ENCODE measurements at regions not wholly inside any gene's neighbourhood (a gene's known extent, or its start where the extent isn't known, plus 50 kb on each side); places are given as distances from the start of the nearest gene placed in this dataset.

DNA sequence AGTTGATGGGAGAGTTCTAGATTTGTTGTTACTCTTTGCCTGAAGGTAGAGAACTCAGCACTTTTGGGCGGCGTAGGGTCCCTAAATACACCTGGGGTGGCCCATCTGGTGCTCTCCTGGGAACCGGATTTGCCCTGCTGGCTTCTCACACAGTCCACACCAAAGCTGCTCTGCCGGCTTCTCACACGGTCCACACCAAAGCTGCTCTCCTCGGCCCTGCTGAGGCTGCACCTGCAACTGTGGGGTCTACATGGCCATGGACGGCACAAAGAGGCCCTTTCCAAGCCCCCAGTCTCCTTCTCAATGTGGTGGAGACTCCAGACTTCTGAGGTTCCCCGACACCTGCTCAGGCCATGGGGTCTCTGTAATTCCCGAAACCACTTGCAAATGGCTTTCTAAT is 124.8 kb upstream of the GPC1 start:
- ATAC-seq (replicated peaks; ENCODE audit: extremely low read depth, poor library complexity, severe bottlenecking): no peak
- no peaks in the 10 kb centered on the region for H3K4me1 Mint-ChIP-seq
- H3K27ac Mint-ChIP-seq (ENCODE audit: low read depth): no peak overlapping the region
- DNase-seq (ENCODE audit: low spot score in 2 of 2): no peak
- peaks cover 10% of the 10 kb centered on the region for H3K27me3 Mint-ChIP-seq
- no peaks in the 10 kb centered on the region for H3K36me3 Mint-ChIP-seq (ENCODE audit: insufficient read depth)
- no peak overlapping the region for H3K4me3 Mint-ChIP-seq
- H3K9me3 Mint-ChIP-seq: no peaks in the 10 kb centered on the region

GRCh38 chr2:240311821-240312220 is 123.6 kb upstream of the GPC1 start:
- no peak for DNase-seq (ENCODE audit: low spot score in 2 of 2)
- H3K27ac Mint-ChIP-seq (ENCODE audit: low read depth): no peak overlapping the region
- no peak overlapping the region for H3K4me3 Mint-ChIP-seq
- no peaks in the 10 kb centered on the region for H3K9me3 Mint-ChIP-seq
- peaks cover 20% of the 10 kb centered on the region for H3K27me3 Mint-ChIP-seq
- ATAC-seq (replicated peaks; ENCODE audit: extremely low read depth, poor library complexity, severe bottlenecking): no peak
- no peaks in the 10 kb centered on the region for H3K4me1 Mint-ChIP-seq
- H3K36me3 Mint-ChIP-seq (ENCODE audit: insufficient read depth): no peaks in the 10 kb centered on the region

DNA sequence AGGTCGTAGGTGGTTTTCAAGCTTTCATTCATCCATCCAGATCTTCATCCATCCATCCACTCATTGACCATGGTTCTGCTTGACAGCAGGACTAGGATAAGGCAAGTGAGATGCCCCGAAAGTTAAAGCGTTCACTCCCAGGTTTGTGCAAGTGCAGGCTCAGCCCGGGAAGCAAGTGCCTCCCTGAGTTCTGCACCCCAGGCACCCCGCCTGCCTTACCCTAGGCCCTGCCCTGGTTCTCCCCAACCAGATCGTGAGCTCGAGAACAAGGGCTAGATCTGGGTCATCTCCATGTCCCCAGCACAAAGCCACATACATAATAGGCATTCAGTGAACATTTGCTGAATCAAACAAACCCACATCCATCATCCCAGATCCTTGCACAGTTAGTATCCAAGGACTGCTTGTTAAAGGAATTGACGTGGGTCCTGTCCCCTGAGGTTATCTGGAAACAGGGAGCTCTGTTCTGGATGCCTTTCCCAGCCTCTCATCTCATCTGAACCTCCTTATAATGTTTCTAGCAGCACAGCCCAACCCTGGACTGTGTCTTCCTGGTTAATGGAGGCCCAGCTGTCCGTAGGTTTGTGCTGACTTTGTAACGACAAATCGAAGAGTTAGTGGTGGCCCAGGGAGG is 116.1 kb upstream of the GPC1 start:
- Mint-ChIP-seq H3K27me3 (peaks cover 39% of the 10 kb centered on the region), H3K4me1 (no peaks in the 10 kb centered on the region), H3K27ac (ENCODE audit: low read depth) (no peak overlapping the region), H3K9me3 (no peaks in the 10 kb centered on the region), H3K4me3 (no peak overlapping the region), H3K36me3 (ENCODE audit: insufficient read depth) (no peaks in the 10 kb centered on the region)
- DNase-seq (ENCODE audit: low spot score in 2 of 2): no peak
- ATAC-seq (replicated peaks; ENCODE audit: extremely low read depth, poor library complexity, severe bottlenecking): no peak

DNA sequence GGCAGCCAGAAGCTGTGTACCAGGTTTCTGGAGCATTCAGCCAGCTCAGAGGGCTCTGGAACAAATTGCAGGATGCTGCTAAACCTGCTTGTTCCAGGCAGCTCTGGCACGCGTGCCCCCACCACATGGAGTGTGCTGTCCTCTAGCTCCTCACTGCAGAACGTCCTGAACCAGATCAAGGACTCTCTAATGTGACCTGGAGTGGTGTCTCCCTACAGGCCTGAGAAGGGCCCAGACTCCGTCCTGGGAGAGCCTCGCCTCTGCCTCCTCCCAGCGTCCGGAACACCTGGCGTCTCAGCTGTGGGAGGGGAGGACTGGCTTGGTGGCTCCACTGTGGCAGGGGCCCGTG is 115.6 kb upstream of the GPC1 start:
- Mint-ChIP-seq H3K27ac (ENCODE audit: low read depth) (no peak overlapping the region), H3K36me3 (ENCODE audit: insufficient read depth) (no peaks in the 10 kb centered on the region), H3K27me3 (peaks cover 34% of the 10 kb centered on the region), H3K9me3 (no peaks in the 10 kb centered on the region), H3K4me3 (no peak overlapping the region), H3K4me1 (no peaks in the 10 kb centered on the region)
- DNase-seq (ENCODE audit: low spot score in 2 of 2) (no peak), ATAC-seq (replicated peaks; ENCODE audit: extremely low read depth, poor library complexity, severe bottlenecking) (no peak)

DNA sequence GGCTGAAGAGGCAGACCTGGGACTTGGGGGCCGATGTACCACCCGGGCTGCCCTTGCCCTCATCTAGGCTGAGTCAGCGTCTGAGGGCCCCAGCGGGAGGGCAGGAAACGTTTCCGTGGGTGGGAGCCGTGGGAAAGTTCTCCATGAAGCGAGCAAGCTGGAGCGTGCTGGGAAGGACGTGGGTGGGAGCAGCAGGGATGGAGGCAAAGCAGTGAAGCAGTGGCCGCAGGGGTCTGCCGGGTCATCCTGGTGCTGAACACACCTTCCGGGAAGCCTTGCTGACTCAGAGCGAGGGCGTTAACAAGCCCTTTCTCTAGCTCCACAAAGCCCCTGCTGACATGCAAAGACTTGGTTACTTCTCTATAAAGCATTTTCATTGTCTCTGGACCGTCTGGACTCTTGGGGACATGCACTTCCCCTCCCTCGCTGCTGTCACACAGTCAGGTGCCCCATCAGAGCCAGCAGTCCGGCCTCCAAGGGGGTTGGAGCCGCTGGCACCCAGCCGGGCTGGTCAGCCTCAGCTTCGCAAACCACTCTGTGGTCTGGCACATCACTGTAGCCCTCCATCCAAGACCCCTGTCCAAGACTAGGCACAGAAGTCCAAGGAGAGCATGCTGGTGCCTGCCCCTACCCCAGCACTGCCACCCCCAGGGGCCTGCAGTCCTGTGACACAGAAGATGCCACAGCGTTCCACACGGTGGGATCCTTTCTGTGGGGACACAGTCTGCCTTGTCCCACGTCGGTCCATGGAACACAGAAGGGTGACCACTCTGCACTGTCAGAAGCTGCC is 115.1 kb upstream of the GPC1 start:
- H3K4me1 Mint-ChIP-seq: no peaks in the 10 kb centered on the region
- no peak overlapping the region for H3K27ac Mint-ChIP-seq (ENCODE audit: low read depth)
- ATAC-seq (replicated peaks; ENCODE audit: extremely low read depth, poor library complexity, severe bottlenecking) (no peak), DNase-seq (ENCODE audit: low spot score in 2 of 2) (no peak)
- no peaks in the 10 kb centered on the region for H3K36me3 Mint-ChIP-seq (ENCODE audit: insufficient read depth)
- H3K9me3 Mint-ChIP-seq: no peaks in the 10 kb centered on the region
- H3K27me3 Mint-ChIP-seq: peaks cover 31% of the 10 kb centered on the region
- H3K4me3 Mint-ChIP-seq: no peak overlapping the region

DNA sequence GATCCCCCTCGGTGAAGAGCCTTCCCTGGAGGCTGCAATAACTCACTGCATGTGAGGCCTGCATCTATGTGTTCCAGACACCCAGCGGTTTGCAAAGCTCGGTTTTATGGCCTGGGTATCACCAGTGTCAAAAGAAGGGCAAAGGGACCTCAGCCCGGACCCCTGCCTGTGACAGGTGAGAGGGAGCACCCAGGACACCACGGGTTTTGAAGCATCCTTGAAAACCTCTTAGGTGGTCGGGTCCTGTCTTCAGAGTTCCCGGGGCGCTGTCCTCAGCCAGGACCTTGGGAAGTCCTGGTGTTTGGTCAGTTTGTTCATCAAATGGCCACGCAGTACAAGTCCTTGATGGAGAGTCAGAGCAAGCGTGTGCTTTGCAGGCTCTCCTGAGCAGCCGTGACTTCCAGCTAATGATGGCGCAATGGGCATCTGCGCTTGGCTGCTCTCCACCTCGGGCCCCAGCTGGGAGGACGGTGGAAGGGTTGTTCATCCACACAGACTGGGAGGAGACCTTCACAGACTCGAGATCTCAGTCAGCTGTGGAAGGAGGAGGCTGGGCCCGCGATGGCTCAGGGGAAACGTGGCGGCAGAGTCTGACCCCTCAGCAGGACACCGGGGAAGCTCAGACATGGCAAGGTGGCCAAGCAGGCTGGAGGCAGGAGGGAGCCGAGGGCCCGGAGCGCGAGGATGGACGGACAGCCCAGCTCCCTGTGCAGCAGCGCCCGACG is 113.1 kb upstream of the GPC1 start:
- Mint-ChIP-seq H3K27ac (ENCODE audit: low read depth) (no peak overlapping the region), H3K27me3 (peaks cover 21% of the 10 kb centered on the region), H3K4me3 (no peak overlapping the region), H3K9me3 (no peaks in the 10 kb centered on the region), H3K4me1 (no peaks in the 10 kb centered on the region), H3K36me3 (ENCODE audit: insufficient read depth) (no peaks in the 10 kb centered on the region)
- DNase-seq (ENCODE audit: low spot score in 2 of 2) (no peak), ATAC-seq (replicated peaks; ENCODE audit: extremely low read depth, poor library complexity, severe bottlenecking) (no peak)

GRCh38 chr2:240322991-240323390 is 112.5 kb upstream of the GPC1 start:
- peaks cover 17% of the 10 kb centered on the region for H3K27me3 Mint-ChIP-seq
- ATAC-seq (replicated peaks; ENCODE audit: extremely low read depth, poor library complexity, severe bottlenecking) (no peak), DNase-seq (ENCODE audit: low spot score in 2 of 2) (no peak)
- no peak overlapping the region for H3K4me3 Mint-ChIP-seq
- H3K4me1 Mint-ChIP-seq: no peaks in the 10 kb centered on the region
- H3K27ac Mint-ChIP-seq (ENCODE audit: low read depth): no peak overlapping the region
- no peaks in the 10 kb centered on the region for H3K36me3 Mint-ChIP-seq (ENCODE audit: insufficient read depth)
- H3K9me3 Mint-ChIP-seq: no peaks in the 10 kb centered on the region

DNA sequence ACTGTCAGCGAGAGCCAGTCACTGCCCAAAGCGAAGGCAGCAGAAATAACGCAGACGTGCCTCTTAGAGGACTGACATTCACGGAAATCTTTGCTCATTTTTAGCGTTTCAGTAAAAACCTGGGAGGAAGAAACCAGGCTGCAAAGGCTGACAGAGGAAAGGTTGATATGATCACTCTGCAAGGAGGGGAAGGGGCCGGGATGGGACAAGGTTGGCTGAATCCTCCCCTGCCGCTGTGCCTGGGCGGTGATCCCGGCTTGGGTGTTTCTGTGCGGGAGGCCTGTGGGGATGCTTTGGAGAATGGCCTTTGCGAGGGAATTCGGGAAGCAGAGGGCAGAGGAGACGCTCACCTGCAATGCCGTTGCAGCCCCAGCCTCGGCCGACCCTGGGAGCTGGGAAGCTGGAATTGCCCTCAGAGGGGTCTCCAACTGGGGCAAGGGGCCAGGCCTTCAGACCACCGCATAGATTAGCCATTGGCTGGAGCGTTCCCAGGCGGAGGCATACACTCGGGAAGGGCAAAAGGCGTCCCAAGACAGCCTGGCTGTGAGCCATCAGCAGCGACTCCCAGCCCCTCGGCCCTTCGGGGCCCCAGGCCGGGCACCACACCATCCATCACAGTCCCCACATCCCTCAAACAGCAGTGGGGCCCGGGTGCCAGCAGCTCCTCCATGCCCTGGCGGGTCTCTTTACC is 111.7 kb upstream of the GPC1 start:
- DNase-seq (ENCODE audit: low spot score in 2 of 2): no peak
- no peaks in the 10 kb centered on the region for H3K36me3 Mint-ChIP-seq (ENCODE audit: insufficient read depth)
- H3K4me1 Mint-ChIP-seq: no peaks in the 10 kb centered on the region
- ATAC-seq (replicated peaks; ENCODE audit: extremely low read depth, poor library complexity, severe bottlenecking): no peak
- peaks cover 15% of the 10 kb centered on the region for H3K27me3 Mint-ChIP-seq
- no peaks in the 10 kb centered on the region for H3K9me3 Mint-ChIP-seq
- H3K27ac Mint-ChIP-seq (ENCODE audit: low read depth): no peak overlapping the region
- H3K4me3 Mint-ChIP-seq: no peak overlapping the region

GRCh38 chr2:240324312-240325015 is 111.0 kb upstream of the GPC1 start:
- H3K27ac Mint-ChIP-seq (ENCODE audit: low read depth): no peak overlapping the region
- no peaks in the 10 kb centered on the region for H3K4me1 Mint-ChIP-seq
- no peaks in the 10 kb centered on the region for H3K36me3 Mint-ChIP-seq (ENCODE audit: insufficient read depth)
- no peaks in the 10 kb centered on the region for H3K9me3 Mint-ChIP-seq
- no peak overlapping the region for H3K4me3 Mint-ChIP-seq
- H3K27me3 Mint-ChIP-seq: peaks cover 21% of the 10 kb centered on the region
- no peak for ATAC-seq (replicated peaks; ENCODE audit: extremely low read depth, poor library complexity, severe bottlenecking)
- no peak for DNase-seq (ENCODE audit: low spot score in 2 of 2)

- DNase-seq (ENCODE audit: low spot score in 2 of 2): no peak
- no peaks in the 10 kb centered on the region for H3K36me3 Mint-ChIP-seq (ENCODE audit: insufficient read depth)
- H3K9me3 Mint-ChIP-seq: peaks cover under 1% of the 10 kb centered on the region
- no peak overlapping the region for H3K4me3 Mint-ChIP-seq
- no peak for ATAC-seq (replicated peaks; ENCODE audit: extremely low read depth, poor library complexity, severe bottlenecking)
- peaks cover 29% of the 10 kb centered on the region for H3K27me3 Mint-ChIP-seq
- no peak overlapping the region for H3K27ac Mint-ChIP-seq (ENCODE audit: low read depth)
- H3K4me1 Mint-ChIP-seq: no peaks in the 10 kb centered on the region
Observed at GRCh38 chr2:240325016-240326007, 110.2 kb upstream of the GPC1 start.

DNA sequence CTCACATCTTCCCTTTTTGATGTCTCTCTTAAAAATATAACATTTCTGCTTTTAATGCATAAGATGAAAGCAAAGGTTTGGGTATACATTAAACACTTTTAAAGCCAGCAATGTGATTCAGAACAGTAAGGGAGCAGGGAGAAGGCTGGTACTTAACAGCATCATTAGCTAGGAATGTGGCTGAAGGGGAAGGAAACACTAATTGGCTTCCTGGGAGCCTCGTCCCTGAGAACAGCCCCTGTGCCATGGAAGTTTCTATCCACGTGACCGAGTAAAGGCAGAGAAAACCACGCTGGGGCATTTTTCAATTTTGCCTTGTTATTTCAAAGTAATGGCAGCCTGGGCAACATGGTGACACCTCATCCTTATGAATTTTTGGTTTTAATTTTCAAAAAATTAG is 109.2 kb upstream of the GPC1 start:
- H3K36me3 Mint-ChIP-seq (ENCODE audit: insufficient read depth): no peaks in the 10 kb centered on the region
- H3K4me3 Mint-ChIP-seq: no peak overlapping the region
- no peak for ATAC-seq (replicated peaks; ENCODE audit: extremely low read depth, poor library complexity, severe bottlenecking)
- H3K27me3 Mint-ChIP-seq: peaks cover 35% of the 10 kb centered on the region
- DNase-seq (ENCODE audit: low spot score in 2 of 2): no peak
- H3K9me3 Mint-ChIP-seq: peaks cover 4% of the 10 kb centered on the region
- no peaks in the 10 kb centered on the region for H3K4me1 Mint-ChIP-seq
- H3K27ac Mint-ChIP-seq (ENCODE audit: low read depth): no peak overlapping the region

Measured in central memory CD8-positive, alpha-beta T cell (primary cell).